GM12873 (cell line): ENCODE measurements at regions not wholly inside any gene's neighbourhood (a gene's known extent, or its start where the extent isn't known, plus 50 kb on each side); places are given as distances from the start of the nearest gene placed in this dataset.

ENCODE experiments used
- CTCF ChIP-seq: IDR thresholded peaks from 2 replicates; pipeline ENCODE4 v1.5.1; 2012; ENCODE audit warnings: low read depth, mild to moderate bottlenecking, moderate library complexity, low read length, control low read depth; ENCODE audit not compliant: insufficient read depth; ENCODE audit errors: missing control alignments

- TF ChIP-seq CTCF: no peak
Observed at GRCh38 chr10:108523016-108523800, 1358.7 kb upstream of the SORCS1 start.

DNA sequence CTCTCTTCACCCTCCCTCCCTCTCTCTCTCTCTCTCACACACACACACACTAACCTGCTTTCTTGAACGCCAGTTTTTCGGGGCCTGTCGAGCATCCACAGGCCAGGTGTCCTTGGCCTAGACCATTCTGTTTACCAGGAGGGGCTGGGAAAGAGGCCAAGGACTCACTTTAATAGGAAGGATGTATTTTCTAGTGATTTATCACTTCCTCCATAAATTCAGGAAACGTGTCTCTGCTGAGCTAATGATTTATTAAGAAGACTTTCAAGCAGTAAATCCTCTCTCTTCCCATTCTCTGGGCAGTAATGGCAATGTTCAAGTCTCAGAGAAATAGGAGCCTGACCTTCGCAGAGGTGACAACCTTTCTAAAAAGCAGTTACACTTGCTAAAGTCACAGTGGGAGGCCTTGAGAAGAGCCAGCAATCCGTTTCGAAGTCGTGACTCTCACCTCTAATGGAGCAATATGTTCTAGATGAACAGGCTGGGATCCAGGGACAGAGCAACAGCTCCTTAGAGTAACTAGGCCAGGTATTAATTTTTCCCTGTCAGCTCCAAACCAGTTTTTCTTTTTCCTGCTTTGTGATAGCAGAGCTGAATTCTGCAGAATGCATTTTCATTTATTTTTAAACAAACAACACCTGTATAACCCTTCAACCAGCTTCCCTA, 1357.5 kb upstream of the SORCS1 start:
- no peak for TF ChIP-seq CTCF

- no peak for TF ChIP-seq CTCF
Observed at GRCh38 chr10:108515821-108516220, 1351.3 kb upstream of the SORCS1 start.

DNA sequence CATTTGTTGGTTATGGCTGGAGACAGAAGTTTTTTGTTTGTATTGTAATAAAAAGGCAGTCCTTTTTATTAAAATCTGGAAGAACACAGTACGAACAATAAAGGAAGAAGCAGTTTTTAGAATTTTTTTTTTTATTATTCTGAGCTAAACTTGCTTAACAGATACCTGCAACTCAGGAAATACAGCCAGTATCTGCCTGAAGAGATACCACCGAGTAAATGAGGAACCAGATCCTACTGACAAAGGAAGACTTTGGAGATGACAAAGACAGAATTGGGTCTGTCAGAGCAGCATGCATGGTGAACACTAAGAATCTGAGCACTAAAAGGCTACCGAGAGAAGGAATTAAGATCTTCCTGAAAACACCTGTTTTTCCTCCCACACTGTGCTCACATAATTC, 1335.9 kb upstream of the SORCS1 start:
- TF ChIP-seq CTCF: no peak

- no peak for TF ChIP-seq CTCF
Observed at GRCh38 chr10:108496106-108496505, 1331.6 kb upstream of the SORCS1 start.

GRCh38 chr10:108490944-108491343, 1326.4 kb upstream of the SORCS1 start:
- no peak for TF ChIP-seq CTCF

DNA sequence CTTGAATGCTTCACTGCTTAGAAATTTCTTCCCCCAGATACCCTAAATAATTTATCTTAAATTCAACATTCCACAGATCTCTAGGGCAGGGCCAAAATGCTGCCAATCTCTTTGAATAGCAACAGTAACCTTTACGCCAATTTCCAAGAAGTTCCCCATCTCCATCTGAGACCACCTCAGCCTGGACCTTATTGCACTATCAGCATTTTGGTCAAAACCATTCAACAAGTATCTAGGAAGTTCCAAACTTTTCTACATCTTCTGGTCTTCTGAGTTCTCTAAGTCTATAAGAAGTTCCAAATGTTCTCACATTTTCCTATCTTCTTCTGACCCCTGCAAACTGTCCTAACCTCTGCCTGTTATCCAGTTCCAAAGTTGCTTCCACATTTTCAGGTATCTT, 1306.9 kb upstream of the SORCS1 start:
- no peak for TF ChIP-seq CTCF
